ENCODE measurements at regions not wholly inside any gene's neighbourhood (a gene's known extent, or its start where the extent isn't known, plus 50 kb on each side); places are given as distances from the start of the nearest gene placed in this dataset.

- no peak for TF ChIP-seq E2F1 (CRISPR knock-in tag; IDR thresholded peaks at IDR 0.05)
- no peak for TF ChIP-seq PRRX2 (CRISPR knock-in tag; IDR thresholded peaks at IDR 0.05)
- TF ChIP-seq IRF2 (CRISPR knock-in tag; IDR thresholded peaks at IDR 0.05; ENCODE audit: borderline replicate concordance, low read depth): no peak
These were observed 183.2 kb downstream of the CYB561 start (continued) for GRCh38 chr17:63262751-63263476.

GRCh38 chr17:63265526-63265925 is 180.6 kb downstream of the CYB561 start:
- DNase-seq (ENCODE audit: low spot score): no peak
- Mint-ChIP-seq H3K27ac (no peak overlapping the region), H3K27me3 (ENCODE audit: low read depth) (no peaks in the 10 kb centered on the region), H3K4me3 (no peak overlapping the region), H3K36me3 (no peaks in the 10 kb centered on the region), H3K4me1 (no peaks in the 10 kb centered on the region), H3K9me3 (no peaks in the 10 kb centered on the region)
- no peak for ATAC-seq
- CTCF ChIA-PET: no interaction called here
- POLR2A ChIA-PET: no interaction called here
- no peak for TF ChIP-seq E2F4 (CRISPR knock-in tag; IDR thresholded peaks at IDR 0.05; ENCODE audit: borderline replicate concordance, low read depth)
- no peak for TF ChIP-seq ZMAT4 (CRISPR knock-in tag; IDR thresholded peaks at IDR 0.05)
- no peak for TF ChIP-seq HMGXB4 (CRISPR knock-in tag; IDR thresholded peaks at IDR 0.05)
- TF ChIP-seq TCF7 (CRISPR knock-in tag; IDR thresholded peaks at IDR 0.05; ENCODE audit: low read depth): no peak
- no peak for TF ChIP-seq ZNF219 (CRISPR knock-in tag; IDR thresholded peaks at IDR 0.05; ENCODE audit: borderline replicate concordance)
- no peak for TF ChIP-seq HMGA2 (CRISPR knock-in tag; IDR thresholded peaks at IDR 0.05)
- no peak for TF ChIP-seq SMAD3 (CRISPR knock-in tag; IDR thresholded peaks at IDR 0.05; ENCODE audit: borderline replicate concordance)
- no peak for TF ChIP-seq FOXJ3 (CRISPR knock-in tag; IDR thresholded peaks at IDR 0.05; ENCODE audit: borderline replicate concordance)

- TF ChIP-seq ZNF317 (CRISPR knock-in tag; IDR thresholded peaks at IDR 0.05; ENCODE audit: borderline replicate concordance, low read depth): no peak
- TF ChIP-seq ZNF671 (CRISPR knock-in tag; IDR thresholded peaks at IDR 0.05): no peak
- no peak for TF ChIP-seq ZNF512 (CRISPR knock-in tag; IDR thresholded peaks at IDR 0.05; ENCODE audit: borderline replicate concordance)
- TF ChIP-seq TEAD4 (CRISPR knock-in tag; IDR thresholded peaks at IDR 0.05): no peak
- no peak for TF ChIP-seq NFYB (CRISPR knock-in tag; conservative IDR thresholded peaks at IDR 0.05; ENCODE audit: low read depth)
- TF ChIP-seq JAZF1 (CRISPR knock-in tag; IDR thresholded peaks at IDR 0.05): no peak
- ATAC-seq (no peak), DNase-seq (ENCODE audit: low spot score) (no peak)
- Mint-ChIP-seq H3K36me3 (no peaks in the 10 kb centered on the region), H3K4me1 (no peaks in the 10 kb centered on the region), H3K9me3 (no peaks in the 10 kb centered on the region), H3K27me3 (ENCODE audit: low read depth) (no peaks in the 10 kb centered on the region), H3K27ac (no peak overlapping the region), H3K4me3 (no peak overlapping the region)
- CTCF ChIA-PET: no interaction called here
- POLR2A ChIA-PET: no interaction called here
These were observed 178.3 kb downstream of the CYB561 start for GRCh38 chr17:63267846-63268245.

All from WTC11 (cell line).